ACC112 (cell line): ENCODE measurements at regions not wholly inside any gene's neighbourhood (a gene's known extent, or its start where the extent isn't known, plus 50 kb on each side); places are given as distances from the start of the nearest gene placed in this dataset.
"Not testable (repeated sequence)": the region's sequence is repeated elsewhere in the genome, so short reads cannot be mapped to it uniquely, and the experiment has no call there.

ENCODE experiments used
- H2AFZ ChIP-seq: fragments of 200-600 bp; sonication (generic); one replicate; pipeline ENCODE4 v1.6.0; 2017; ENCODE audit warnings: antibody characterized with exemption, low read length; ENCODE audit not compliant: unreplicated experiment
- H3K27ac ChIP-seq: fragments of 200-600 bp; sonication (generic); 2 replicates; pipeline ENCODE4 v1.5.1; 2014; ENCODE audit warnings: low read depth, mild to moderate bottlenecking, antibody characterized with exemption, low read length, moderate library complexity
- H3K27me3 ChIP-seq: fragments of 200-600 bp; sonication (generic); 2 replicates; pipeline ENCODE4 v1.6.1; 2014; ENCODE audit warnings: mild to moderate bottlenecking, antibody characterized with exemption, low read length, moderate library complexity, mixed read lengths; ENCODE audit not compliant: insufficient read depth
- H3K36me3 ChIP-seq: fragments of 200-600 bp; sonication (generic); 2 replicates; pipeline ENCODE4 v1.6.1; 2016; ENCODE audit warnings: mild to moderate bottlenecking, antibody characterized with exemption, low read length, moderate library complexity, mixed read lengths; ENCODE audit not compliant: insufficient read depth
- H3K4me1 ChIP-seq: fragments of 200-600 bp; sonication (generic); one replicate; pipeline ENCODE4 v1.6.1; 2016; ENCODE audit warnings: low read length, mixed read lengths; ENCODE audit not compliant: insufficient read depth, unreplicated experiment, control insufficient read depth
- H3K4me3 ChIP-seq: fragments of 200-600 bp; sonication (generic); 2 replicates; pipeline ENCODE4 v1.5.1; 2014; ENCODE audit warnings: mild to moderate bottlenecking, low read depth, low read length
- H3K79me2 ChIP-seq: fragments of 200-600 bp; sonication (generic); one replicate; pipeline ENCODE4 v1.6.0; 2016; ENCODE audit warnings: low read length; ENCODE audit not compliant: control insufficient read depth, unreplicated experiment, insufficient read depth

DNA sequence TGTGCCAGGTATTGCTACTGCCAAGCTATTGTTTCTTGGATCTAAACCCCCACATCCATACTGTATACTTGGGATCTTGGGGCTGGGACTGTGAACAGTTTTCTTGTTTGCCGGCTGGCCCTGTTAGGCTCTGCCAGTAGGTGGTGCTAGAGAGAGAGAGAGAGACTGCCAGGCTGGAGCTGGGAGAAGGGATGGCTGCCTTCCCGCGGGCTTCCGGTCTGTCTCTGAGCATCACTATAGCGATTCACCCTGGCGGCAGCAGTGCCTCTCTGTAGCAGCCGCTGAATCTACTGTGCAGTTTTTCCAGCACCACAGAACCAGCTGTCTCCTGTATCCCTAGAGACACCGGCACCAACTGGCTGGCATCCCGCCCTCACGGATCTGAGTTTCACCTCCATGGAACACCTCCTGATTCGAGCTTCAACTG lies 201.2 kb downstream of the UTP18 start:
- Histone ChIP-seq H2AFZ (no peak overlapping the region), H3K4me1 (no peaks in the 10 kb centered on the region), H3K27ac (no peak overlapping the region), H3K79me2 (no peaks in the 10 kb centered on the region), H3K27me3 (no peaks in the 10 kb centered on the region), H3K36me3 (no peaks in the 10 kb centered on the region), H3K4me3 (no peak overlapping the region)

DNA sequence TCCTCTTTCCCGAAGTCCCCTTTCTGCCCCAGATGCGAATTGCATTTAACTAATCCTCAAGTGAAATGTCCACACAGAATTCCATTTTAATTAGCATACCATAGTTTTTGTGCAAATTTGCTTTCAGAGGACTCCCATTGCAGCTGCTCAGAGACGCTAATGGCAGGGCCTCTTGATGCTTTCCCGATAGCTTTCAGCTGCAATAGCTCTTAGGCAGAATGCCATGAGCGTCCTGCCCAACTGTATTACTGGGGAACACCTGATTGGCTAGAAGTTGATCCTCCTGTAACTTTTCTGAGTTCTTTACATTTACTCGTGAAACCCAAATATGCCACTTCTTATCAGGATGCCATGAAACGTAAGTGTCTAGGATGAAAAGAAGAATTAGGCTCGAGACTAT lies 203.0 kb downstream of the UTP18 start:
- H3K4me1 ChIP-seq = no peaks in the 10 kb centered on the region
- H3K4me3 ChIP-seq = no peak overlapping the region
- H3K27me3 ChIP-seq = no peaks in the 10 kb centered on the region
- no peaks in the 10 kb centered on the region for H3K36me3 ChIP-seq
- H3K27ac ChIP-seq = no peak overlapping the region
- H2AFZ ChIP-seq = no peak overlapping the region
- no peaks in the 10 kb centered on the region for H3K79me2 ChIP-seq

DNA sequence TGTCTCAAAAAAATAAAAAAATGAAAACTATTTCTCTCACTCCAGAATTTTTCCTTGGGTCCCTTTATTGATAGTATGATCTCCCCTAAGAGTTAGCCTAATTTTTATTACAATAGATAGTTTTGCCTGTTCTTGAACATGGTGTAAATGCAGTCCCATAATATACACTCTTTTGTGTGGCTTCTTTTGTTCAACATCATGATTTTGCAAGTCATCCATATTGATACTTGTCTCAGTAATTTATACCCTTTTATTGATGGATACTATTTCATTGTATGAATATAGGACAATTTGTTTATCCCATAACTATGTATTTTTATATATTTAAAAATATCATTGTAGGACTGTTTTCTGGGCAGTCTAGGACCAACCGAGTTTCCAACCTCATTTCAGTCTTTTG lies 207.0 kb downstream of the UTP18 start:
- no peaks in the 10 kb centered on the region for H3K79me2 ChIP-seq
- no peaks in the 10 kb centered on the region for H3K27me3 ChIP-seq
- no peak overlapping the region for H3K4me3 ChIP-seq
- H3K36me3 ChIP-seq = no peaks in the 10 kb centered on the region
- no peak overlapping the region for H3K27ac ChIP-seq
- H3K4me1 ChIP-seq = no peaks in the 10 kb centered on the region
- H2AFZ ChIP-seq = no peak overlapping the region

DNA sequence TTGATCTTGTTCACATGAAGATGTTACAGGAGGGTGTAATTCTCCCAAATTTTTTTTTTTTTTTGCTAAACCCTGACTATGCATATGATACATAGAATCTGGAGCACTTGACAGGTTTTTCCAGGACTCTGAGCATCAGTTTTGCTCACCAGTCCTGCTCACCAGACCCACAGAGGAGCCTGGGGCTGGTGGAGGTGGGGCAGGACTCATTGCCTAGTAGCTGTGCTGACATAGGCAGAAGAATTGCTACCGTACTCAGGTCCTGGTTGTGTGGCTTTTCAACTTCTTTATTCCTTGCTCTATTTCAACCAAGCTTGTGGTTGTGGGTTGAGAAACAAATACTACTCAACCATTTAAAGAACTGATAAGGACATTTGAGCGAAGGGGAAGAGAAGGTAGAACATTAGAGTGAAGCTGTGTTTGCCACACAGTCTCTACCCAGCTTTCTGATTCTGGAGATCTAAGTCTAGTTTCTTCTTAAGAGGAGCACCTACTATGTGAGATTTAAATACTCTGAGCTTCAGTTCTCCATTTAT lies 212.4 kb downstream of the UTP18 start:
- Histone ChIP-seq H3K27ac (no peak overlapping the region), H3K27me3 (no peaks in the 10 kb centered on the region), H3K4me3 (no peak overlapping the region), H2AFZ (no peak overlapping the region), H3K36me3 (no peaks in the 10 kb centered on the region), H3K79me2 (no peaks in the 10 kb centered on the region), H3K4me1 (no peaks in the 10 kb centered on the region)

DNA sequence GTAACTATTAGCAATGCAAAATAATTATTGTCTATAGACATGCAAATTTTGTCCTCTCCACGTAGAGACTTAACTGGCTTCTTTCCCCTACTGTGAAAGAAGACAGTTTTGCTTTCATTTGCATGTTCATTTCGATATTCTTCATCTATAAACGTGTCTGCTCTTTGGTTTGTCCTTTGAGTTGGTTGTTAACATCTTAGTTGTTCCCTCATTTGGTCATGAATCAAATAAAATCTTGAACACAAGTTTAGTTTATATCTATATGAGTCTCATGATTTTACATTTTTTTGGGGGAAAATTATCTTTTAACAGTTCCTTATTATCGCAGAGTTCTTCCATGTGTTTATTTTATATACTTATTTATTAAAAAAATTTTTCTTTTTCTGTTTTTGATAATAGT lies 214.4 kb downstream of the UTP18 start:
- Histone ChIP-seq H3K27ac (no peak overlapping the region), H3K36me3 (no peaks in the 10 kb centered on the region), H2AFZ (no peak overlapping the region), H3K27me3 (no peaks in the 10 kb centered on the region), H3K4me3 (no peak overlapping the region), H3K79me2 (no peaks in the 10 kb centered on the region), H3K4me1 (no peaks in the 10 kb centered on the region)

DNA sequence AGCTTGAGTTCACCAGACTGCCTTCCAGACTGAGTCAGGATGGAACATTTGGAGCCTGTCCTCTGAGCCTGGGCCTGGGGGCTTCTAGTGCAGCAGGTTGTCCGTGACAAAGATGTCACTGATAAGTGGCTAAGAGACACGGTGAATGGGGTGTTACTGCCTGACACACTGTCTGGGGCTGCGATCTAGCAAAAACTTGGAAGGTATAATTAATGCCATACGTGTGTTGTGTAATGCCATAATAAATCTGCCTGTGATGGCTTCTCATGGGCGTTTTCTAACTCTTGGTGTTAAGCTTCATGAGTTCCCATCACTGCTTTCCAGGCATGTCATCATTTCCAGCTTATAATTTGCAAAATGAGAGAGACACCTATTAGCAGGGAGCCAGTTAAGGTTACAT lies 215.4 kb downstream of the UTP18 start:
- Histone ChIP-seq H2AFZ (no peak overlapping the region), H3K4me1 (no peaks in the 10 kb centered on the region), H3K36me3 (no peaks in the 10 kb centered on the region), H3K27ac (no peak overlapping the region), H3K4me3 (no peak overlapping the region), H3K27me3 (no peaks in the 10 kb centered on the region), H3K79me2 (no peaks in the 10 kb centered on the region)

DNA sequence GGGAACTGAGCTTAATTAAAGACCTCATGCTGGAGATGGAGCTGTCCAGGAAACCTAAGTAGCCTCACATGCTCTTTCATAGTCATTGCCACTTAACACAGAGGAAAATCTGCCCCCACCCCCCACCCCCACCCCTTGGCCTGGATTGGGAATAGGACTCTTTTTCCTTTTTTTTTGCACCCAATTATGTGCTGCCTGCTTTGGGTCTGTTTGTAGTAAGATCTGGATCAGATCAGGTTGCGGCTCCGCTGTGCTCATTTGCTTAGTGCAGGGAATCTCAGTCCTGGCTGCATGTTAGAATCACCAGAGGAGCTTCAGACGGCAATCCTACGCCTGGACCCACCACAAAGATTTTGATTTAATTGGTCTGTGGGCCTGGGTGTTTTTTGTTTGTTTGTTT lies 219.0 kb downstream of the UTP18 start:
- Histone ChIP-seq H3K27me3 (no peaks in the 10 kb centered on the region), H3K27ac (no peak overlapping the region), H2AFZ (no peak overlapping the region), H3K4me1 (no peaks in the 10 kb centered on the region), H3K36me3 (no peaks in the 10 kb centered on the region), H3K79me2 (no peaks in the 10 kb centered on the region), H3K4me3 (no peak overlapping the region)

DNA sequence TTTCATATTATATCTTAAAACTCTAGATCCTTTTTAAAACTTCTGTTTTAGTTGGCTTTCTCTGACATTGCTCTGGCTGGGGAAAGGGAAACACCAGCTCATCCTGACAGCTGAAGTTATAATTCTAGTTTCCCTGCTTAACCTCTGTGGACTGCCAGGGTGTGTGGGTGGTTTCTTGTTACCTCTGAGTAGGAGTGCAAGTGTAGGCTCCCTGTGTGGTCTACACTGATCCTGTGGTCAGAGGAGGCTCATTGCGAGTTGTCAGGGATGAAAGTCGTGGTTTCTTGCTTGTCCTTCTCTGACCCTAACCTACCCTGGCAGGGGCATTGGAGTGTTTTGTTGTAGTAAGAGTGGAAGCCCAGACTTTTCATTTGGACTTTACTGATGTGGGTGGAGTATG lies 221.0 kb downstream of the UTP18 start:
- Histone ChIP-seq H3K27me3 (no peaks in the 10 kb centered on the region), H3K27ac (no peak overlapping the region), H3K36me3 (no peaks in the 10 kb centered on the region)

DNA sequence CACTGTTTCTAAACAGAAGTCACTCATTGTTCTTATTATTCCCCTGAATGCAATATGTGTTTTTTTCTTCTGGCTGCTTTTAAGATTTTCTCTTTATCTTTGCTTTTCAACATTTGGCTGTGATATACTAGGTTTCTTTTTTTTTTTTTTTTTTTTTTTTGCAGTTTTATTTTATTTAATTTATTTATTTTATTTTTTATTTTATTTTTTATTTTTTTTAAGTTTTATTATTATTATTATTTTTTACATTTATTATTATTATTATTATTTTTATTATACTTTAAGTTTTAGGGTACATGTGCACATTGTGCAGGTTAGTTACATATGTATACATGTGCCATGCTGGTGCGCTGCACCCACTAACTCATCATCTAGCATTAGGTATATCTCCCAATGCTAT lies 221.9 kb downstream of the UTP18 start:
- not testable (repeated sequence) for H3K4me1 ChIP-seq

More for the DNA sequence above, 221.0 kb downstream of the UTP18 start:
- no peak overlapping the region for H3K4me3 ChIP-seq
- H2AFZ ChIP-seq = no peak overlapping the region
- no peaks in the 10 kb centered on the region for H3K79me2 ChIP-seq
- H3K4me1 ChIP-seq = no peaks in the 10 kb centered on the region

DNA sequence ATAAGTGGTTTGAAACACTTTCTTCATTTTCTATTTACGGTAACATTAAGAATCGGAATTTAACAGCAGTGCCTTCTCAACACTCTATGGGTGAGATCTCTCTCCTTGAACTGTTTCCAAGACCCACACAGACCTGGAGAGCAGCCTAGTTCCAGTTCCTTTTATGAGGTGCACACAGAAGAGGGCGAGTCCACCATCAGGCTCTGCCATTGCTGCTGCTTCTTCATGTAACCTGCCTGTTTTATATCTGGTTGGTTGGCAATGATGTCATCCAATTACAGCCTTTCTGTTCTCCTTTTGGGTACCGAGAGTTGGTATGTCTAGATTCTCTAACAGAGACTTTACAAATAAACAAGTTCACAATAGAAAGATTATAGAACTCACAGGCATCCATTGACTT lies 225.7 kb downstream of the UTP18 start:
- no peaks in the 10 kb centered on the region for H3K4me1 ChIP-seq
- no peak overlapping the region for H3K27ac ChIP-seq
- H3K79me2 ChIP-seq = no peaks in the 10 kb centered on the region
- H2AFZ ChIP-seq = no peak overlapping the region
- no peaks in the 10 kb centered on the region for H3K36me3 ChIP-seq
- no peak overlapping the region for H3K4me3 ChIP-seq
- no peaks in the 10 kb centered on the region for H3K27me3 ChIP-seq

More for the DNA sequence above, 221.9 kb downstream of the UTP18 start:
- not testable (repeated sequence) for H3K79me2 ChIP-seq, H2AFZ ChIP-seq, H3K4me3 ChIP-seq, H3K27me3 ChIP-seq, H3K27ac ChIP-seq, H3K36me3 ChIP-seq

DNA sequence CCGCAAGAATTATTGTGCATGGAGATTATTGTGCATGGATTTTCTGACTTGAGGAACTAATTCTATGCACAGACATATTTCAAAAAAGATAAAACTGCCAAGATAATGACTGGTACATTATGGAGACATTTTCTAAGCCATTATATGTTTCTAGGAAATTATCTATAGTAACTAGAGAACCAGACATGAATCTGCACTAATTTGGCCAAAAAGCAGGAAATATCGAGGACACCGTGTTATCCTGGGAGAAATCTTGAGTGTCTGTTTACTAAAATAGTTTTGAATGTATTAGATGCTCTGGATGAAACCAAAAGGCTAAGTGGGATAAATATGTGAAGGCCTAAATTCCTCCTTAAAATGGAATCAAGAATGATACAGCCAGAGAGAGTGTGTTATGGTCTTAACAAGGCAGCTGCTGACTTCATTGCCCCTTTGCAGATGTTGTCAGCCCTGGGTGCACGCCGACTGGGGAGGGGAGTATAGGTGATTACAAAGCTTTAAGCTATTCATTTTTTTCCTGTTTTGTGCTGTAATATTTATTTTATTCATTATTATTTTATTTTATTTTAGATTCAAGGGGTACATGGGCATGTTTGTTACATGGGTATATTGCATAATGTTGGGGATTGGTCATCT lies 226.7 kb downstream of the UTP18 start:
- Histone ChIP-seq H3K27ac (no peak overlapping the region), H2AFZ (no peak overlapping the region), H3K79me2 (no peaks in the 10 kb centered on the region), H3K27me3 (no peaks in the 10 kb centered on the region), H3K4me1 (no peaks in the 10 kb centered on the region), H3K36me3 (no peaks in the 10 kb centered on the region), H3K4me3 (no peak overlapping the region)
